DOHH2 (cell line): ENCODE measurements at regions not wholly inside any gene's neighbourhood (a gene's known extent, or its start where the extent isn't known, plus 50 kb on each side); places are given as distances from the start of the nearest gene placed in this dataset.

Experiments used
- EZH2phosphoT487 ChIP-seq: fragments of 200-600 bp; sonication (generic); IDR thresholded peaks from 2 replicates; pipeline ENCODE4 v1.6.1; 2017; ENCODE audit warnings: borderline replicate concordance, mild to moderate bottlenecking, antibody characterized with exemption, low read length, moderate library complexity, mixed read lengths
- TF ChIP-seq, protein P1 (sequence below): fragments of 200-600 bp; sonication (generic); IDR thresholded peaks from one replicate; pipeline ENCODE4 v1.5.1; 2014; ENCODE audit warnings: antibody characterized with exemption, mild to moderate bottlenecking, low read depth, low read length; ENCODE audit not compliant: poor library complexity, severe bottlenecking

DNA sequence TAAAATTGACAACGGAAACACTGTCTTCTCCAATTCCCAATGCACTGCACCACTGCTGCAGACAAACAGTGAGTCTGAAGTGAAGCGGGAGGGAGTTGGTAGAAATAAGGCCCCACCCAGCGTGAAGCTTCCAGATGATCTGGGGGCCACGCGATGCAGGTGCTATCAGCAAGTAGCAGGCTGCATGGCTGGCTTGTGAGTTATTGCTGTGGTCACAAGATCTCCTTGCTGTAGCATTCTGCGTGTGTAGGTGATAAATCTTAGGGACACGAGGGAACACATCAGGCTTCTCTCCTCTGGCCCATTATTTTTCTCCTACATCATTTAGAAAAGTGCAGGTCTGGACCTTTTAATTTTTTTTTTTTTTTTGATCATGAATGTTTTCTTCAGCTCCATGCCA is 407.6 kb downstream of the TMEM114 start:
- TF ChIP-seq, protein P1, sequence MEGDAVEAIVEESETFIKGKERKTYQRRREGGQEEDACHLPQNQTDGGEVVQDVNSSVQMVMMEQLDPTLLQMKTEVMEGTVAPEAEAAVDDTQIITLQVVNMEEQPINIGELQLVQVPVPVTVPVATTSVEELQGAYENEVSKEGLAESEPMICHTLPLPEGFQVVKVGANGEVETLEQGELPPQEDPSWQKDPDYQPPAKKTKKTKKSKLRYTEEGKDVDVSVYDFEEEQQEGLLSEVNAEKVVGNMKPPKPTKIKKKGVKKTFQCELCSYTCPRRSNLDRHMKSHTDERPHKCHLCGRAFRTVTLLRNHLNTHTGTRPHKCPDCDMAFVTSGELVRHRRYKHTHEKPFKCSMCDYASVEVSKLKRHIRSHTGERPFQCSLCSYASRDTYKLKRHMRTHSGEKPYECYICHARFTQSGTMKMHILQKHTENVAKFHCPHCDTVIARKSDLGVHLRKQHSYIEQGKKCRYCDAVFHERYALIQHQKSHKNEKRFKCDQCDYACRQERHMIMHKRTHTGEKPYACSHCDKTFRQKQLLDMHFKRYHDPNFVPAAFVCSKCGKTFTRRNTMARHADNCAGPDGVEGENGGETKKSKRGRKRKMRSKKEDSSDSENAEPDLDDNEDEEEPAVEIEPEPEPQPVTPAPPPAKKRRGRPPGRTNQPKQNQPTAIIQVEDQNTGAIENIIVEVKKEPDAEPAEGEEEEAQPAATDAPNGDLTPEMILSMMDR, result no peak
- no peak for TF ChIP-seq EZH2phosphoT487
